GM10248 (cell line): ENCODE measurements at regions not wholly inside any gene's neighbourhood (a gene's known extent, or its start where the extent isn't known, plus 50 kb on each side); places are given as distances from the start of the nearest gene placed in this dataset.

Source experiments
- CTCF ChIA-PET: fragments of 300-600 bp; sonication (Branson Sonifier 250); formaldehyde crosslinking; extraction: SDS; loops from one replicate; lab custom pipeline; 2021; ENCODE audit warnings: antibody characterized with exemption; lab: Yijun Ruan, JAX
- POLR2A ChIA-PET: fragments of 350-650 bp; sonication (Branson Sonifier 250); formaldehyde crosslinking; extraction: SDS; loops from one replicate; lab custom pipeline; 2020; ENCODE audit warnings: antibody characterized with exemption; lab: Yijun Ruan, JAX
- DNase-seq: peaks from one replicate; pipeline ENCODE4 v3.0.0; 2012; ENCODE audit errors: extremely low spot score
- TF ChIP-seq, protein P1 (sequence below): IDR thresholded peaks from 2 replicates; pipeline ENCODE4 v1.5.1; 2012; ENCODE audit warnings: mild to moderate bottlenecking, low read depth; ENCODE audit errors: extremely low read depth, missing control alignments, control extremely low read depth

DNA sequence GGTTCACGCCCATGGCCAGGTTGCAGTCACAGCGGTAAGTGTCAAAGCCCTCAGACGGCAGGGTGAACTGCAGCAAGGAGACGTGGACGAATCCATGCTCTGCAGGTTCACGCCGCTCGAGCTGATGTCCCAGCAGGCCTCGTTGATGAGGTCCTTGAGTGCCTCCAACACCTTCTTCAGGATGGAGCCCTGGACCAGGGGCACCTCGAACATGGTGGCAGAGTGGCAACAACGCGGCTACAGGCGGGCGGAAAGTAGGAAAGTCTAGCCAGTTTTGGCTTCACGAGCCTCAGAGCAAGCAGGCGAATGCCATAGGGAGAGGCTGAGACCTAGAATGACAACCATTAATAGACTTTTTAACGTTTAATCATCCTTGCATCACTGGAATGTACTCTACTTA lies 485.9 kb downstream of the ZNF674 start:
- TF ChIP-seq, protein P1, sequence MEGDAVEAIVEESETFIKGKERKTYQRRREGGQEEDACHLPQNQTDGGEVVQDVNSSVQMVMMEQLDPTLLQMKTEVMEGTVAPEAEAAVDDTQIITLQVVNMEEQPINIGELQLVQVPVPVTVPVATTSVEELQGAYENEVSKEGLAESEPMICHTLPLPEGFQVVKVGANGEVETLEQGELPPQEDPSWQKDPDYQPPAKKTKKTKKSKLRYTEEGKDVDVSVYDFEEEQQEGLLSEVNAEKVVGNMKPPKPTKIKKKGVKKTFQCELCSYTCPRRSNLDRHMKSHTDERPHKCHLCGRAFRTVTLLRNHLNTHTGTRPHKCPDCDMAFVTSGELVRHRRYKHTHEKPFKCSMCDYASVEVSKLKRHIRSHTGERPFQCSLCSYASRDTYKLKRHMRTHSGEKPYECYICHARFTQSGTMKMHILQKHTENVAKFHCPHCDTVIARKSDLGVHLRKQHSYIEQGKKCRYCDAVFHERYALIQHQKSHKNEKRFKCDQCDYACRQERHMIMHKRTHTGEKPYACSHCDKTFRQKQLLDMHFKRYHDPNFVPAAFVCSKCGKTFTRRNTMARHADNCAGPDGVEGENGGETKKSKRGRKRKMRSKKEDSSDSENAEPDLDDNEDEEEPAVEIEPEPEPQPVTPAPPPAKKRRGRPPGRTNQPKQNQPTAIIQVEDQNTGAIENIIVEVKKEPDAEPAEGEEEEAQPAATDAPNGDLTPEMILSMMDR, result no peak
- CTCF ChIA-PET, result no interaction called here
- DNase-seq, result no peak
- POLR2A ChIA-PET, result no interaction called here

DNA sequence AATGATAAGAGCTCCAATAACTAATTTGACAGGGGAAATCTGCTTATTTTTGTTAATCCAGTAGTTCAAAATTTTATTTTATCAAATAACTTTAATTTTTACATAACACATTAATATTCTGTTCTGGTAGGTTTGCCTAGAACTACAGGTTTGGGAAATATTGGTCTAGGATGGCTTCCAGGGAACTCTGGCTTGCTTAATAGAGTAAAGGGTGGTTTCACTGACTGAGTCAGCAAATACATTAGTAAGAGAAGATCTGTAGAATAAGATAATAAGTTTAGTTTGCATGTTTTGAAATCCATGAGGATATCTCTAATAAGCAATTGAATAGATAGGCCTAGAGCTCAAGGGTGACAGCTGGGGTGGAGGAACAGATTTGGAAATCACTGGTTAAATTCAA lies 500.7 kb downstream of the ZNF674 start:
- no peak for DNase-seq
- ChIA-PET CTCF (no interaction called here), POLR2A (no interaction called here)
- TF ChIP-seq, protein P1, result no peak

DNA sequence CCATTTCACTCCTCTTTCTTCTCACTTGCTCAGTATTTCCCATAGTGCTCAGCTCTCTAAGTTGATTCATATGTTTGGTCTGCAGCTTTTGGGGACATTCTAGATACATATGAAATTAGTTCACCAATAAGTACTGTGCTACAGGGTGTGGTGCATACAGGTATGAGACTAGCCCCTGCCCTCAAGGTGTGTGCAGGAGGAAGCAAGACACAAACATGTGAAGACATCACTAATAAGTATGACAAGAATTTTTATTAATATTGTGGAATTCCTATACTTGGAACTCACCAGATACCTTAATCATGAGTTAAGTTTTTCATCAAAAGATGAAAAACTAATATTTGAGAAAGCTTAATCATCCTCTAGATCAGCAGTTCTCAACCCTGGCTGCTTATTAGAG lies 505.2 kb downstream of the ZNF674 start:
- DNase-seq, result no peak
- ChIA-PET CTCF (no interaction called here), POLR2A (no interaction called here)
- TF ChIP-seq, protein P1, result no peak

DNA sequence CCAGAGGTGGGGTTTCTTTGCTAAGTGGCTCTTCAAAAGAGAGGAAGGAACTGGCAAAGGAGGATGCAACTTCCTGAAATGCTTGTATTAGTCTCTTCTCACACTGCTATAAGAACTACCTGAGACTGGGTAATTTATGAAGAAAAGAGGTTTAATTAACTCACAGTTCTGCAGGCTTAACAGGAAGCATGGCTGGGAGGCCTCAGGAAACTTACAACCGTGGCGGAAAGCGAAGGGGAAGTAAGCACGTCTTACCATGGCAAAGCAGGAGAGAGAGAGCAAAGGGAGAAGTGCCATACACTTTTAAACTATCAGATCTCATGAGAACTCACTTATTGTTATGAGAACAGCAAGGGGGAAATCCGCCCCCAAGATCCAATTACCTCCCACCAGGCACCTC lies 505.7 kb downstream of the ZNF674 start:
- DNase-seq, result no peak
- ChIA-PET POLR2A (no interaction called here), CTCF (interaction anchor here (1.2 kb wide), 1 partner anchor 23 kb away, joined by 3 read pairs; no protein-coding TSS in a partner anchor)
- TF ChIP-seq, protein P1, result no peak

DNA sequence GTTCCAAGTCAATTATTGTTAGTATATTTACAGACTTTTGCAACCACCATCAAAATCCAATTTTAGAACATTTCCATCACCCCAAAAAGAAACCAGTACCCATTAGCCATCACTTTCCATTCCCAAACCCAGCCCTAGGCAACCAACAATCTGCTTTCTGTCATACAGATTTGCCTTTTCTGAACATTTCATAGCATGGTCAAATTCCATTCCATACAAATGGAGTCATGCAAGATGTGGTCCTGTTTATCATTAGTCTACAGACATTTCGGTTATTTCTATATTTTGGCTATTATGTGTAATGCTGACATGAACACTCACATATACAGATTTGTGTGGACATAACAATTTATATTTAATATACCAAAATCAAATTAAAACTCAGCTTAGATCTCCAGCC lies 508.7 kb downstream of the ZNF674 start:
- ChIA-PET CTCF (no interaction called here), POLR2A (no interaction called here)
- TF ChIP-seq, protein P1, result no peak
- no peak for DNase-seq

DNA sequence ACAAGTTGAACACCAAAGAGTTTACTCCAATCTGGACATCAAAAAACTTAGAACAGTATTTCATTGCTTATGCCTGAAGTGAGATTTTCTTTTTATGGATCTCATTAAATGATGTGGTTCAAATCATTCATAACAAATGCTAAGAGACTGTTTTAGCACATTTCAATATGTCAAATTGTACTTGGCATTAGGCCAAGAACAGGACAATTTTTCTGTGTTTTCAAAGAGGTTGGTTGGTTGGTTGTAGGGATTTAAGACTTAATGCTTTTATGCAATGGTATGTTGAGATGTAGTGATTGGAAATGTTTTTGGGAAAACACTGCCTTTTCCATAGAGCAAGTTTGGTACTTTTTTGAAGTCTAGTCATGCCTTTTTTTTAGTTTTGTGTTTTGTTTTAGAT lies 510.4 kb downstream of the ZNF674 start:
- TF ChIP-seq, protein P1, result no peak
- DNase-seq, result no peak
- POLR2A ChIA-PET, result no interaction called here
- CTCF ChIA-PET, result no interaction called here

DNA sequence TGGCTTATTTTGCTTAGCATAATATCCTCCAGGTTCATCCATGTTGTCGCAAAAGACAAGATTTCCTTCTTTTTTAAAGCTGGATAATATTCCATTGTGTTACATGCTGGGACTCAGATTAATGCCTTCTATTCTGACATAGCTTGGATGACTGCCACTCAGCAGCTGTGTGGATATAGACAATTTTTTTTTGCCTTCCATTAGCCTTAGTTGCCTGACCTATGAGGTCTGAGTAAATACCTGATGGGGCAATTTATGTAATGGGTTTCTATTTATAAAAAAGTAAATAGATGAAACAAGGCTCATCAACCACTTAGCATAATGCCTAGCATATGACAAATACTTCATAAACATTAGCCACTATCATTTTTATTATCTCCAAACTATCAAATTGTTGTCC lies 515.4 kb downstream of the ZNF674 start:
- DNase-seq, result no peak
- TF ChIP-seq, protein P1, result no peak
- CTCF ChIA-PET, result no interaction called here
- POLR2A ChIA-PET, result no interaction called here
